K562 (cell line): ENCODE measurements at regions not wholly inside any gene's neighbourhood (a gene's known extent, or its start where the extent isn't known, plus 50 kb on each side); places are given as distances from the start of the nearest gene placed in this dataset.

ENCODE experiments used
- BCL6 ChIP-seq: fragments of 250-450 bp; sonication (Bioruptor Pico); IDR thresholded peaks from 2 replicates; pipeline ENCODE4 v1.4.0; 2020
- NCOR1 ChIP-seq: fragments of 450-650 bp; IDR thresholded peaks from 2 replicates; pipeline ENCODE4 v1.6.1; 2016; ENCODE audit warnings: mild to moderate bottlenecking, moderate library complexity
- POLR2A ChIP-seq: fragments of 450-650 bp; conservative IDR thresholded peaks from 2 replicates; pipeline ENCODE4 v1.6.1; 2016
- POLR3A ChIP-seq: IDR thresholded peaks from 2 replicates; pipeline ENCODE4 v1.6.1; 2011; ENCODE audit warnings: borderline replicate concordance, mild to moderate bottlenecking, moderate library complexity; ENCODE audit not compliant: insufficient read length, insufficient read depth; ENCODE audit errors: extremely low read depth
- TAF15 ChIP-seq: fragments of 200-400 bp; formaldehyde crosslinking; IDR thresholded peaks from 2 replicates; pipeline ENCODE4 v1.6.1; 2017; ENCODE audit warnings: mild to moderate bottlenecking, low read depth, low read length, moderate library complexity
- TBL1XR1 ChIP-seq, 2 experiments: IDR thresholded peaks; 2 replicates each; pipeline ENCODE4 v1.6.1; 2012; ENCODE audit warnings: improper control_type of control experiment in 2 of 2, low read length in 2 of 2, mild to moderate bottlenecking in 1 of 2
- WHSC1 ChIP-seq: IDR thresholded peaks from one replicate; pipeline ENCODE4 v1.6.1; 2012; ENCODE audit warnings: low read length, control low read depth, inconsistent platforms
- ZNF282 ChIP-seq: sonication (generic); formaldehyde crosslinking; IDR thresholded peaks from 2 replicates; pipeline ENCODE4 v1.8.1; 2023; ENCODE audit warnings: missing genetic modification reagents
- TF ChIP-seq, protein P1 (sequence below), 2 experiments: fragments of 450-650 bp; formaldehyde crosslinking in 1 of 2; IDR thresholded peaks; 2 replicates each; pipeline versions ENCODE4 v1.4.0 to v1.6.1; 2014 to 2020; ENCODE audit warnings: mild to moderate bottlenecking in 2 of 2, borderline replicate concordance in 1 of 2, low read depth in 1 of 2
- TF ChIP-seq, protein P2 (sequence below): fragments of 450-650 bp; IDR thresholded peaks from 2 replicates; pipeline ENCODE4 v1.6.1; 2016; ENCODE audit warnings: low read depth
- TF ChIP-seq, protein P3 (sequence below): fragments of 450-650 bp; IDR thresholded peaks from 2 replicates; pipeline ENCODE4 v1.6.1; 2016; ENCODE audit warnings: borderline replicate concordance

DNA sequence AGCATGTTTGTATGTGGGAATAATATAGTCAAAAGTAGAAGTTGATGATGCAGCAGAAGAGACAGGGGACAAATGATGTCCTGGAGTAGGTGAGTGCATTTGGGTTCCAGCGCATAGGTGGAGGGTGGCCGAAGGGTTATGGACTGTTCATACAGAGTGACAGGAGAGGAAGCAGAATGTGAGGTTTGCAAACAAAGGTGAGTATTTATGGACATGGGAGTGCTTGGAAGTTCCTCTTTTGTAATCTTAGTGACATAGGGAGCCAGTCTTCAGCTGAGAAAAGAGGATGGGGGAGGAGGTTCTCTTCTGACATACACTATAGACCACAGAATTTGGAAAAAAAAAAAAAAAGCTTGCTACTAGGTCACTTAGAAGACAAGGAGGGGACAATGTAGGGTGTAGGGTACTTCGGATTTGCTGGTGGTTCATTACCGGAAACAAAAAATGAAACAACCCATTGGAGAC lies 331.6 kb downstream of the DLEU7 start (continued):
- TF ChIP-seq, protein P1, sequence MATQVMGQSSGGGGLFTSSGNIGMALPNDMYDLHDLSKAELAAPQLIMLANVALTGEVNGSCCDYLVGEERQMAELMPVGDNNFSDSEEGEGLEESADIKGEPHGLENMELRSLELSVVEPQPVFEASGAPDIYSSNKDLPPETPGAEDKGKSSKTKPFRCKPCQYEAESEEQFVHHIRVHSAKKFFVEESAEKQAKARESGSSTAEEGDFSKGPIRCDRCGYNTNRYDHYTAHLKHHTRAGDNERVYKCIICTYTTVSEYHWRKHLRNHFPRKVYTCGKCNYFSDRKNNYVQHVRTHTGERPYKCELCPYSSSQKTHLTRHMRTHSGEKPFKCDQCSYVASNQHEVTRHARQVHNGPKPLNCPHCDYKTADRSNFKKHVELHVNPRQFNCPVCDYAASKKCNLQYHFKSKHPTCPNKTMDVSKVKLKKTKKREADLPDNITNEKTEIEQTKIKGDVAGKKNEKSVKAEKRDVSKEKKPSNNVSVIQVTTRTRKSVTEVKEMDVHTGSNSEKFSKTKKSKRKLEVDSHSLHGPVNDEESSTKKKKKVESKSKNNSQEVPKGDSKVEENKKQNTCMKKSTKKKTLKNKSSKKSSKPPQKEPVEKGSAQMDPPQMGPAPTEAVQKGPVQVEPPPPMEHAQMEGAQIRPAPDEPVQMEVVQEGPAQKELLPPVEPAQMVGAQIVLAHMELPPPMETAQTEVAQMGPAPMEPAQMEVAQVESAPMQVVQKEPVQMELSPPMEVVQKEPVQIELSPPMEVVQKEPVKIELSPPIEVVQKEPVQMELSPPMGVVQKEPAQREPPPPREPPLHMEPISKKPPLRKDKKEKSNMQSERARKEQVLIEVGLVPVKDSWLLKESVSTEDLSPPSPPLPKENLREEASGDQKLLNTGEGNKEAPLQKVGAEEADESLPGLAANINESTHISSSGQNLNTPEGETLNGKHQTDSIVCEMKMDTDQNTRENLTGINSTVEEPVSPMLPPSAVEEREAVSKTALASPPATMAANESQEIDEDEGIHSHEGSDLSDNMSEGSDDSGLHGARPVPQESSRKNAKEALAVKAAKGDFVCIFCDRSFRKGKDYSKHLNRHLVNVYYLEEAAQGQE (IDR thresholded peaks at IDR 0.05; ENCODE audit: borderline replicate concordance), result no peak
- TF ChIP-seq, protein P1 (CRISPR knock-in tag; IDR thresholded peaks at IDR 0.05; ENCODE audit: low read depth), result no peak
- TF ChIP-seq ZNF282 (no peak), POLR3A (no peak), BCL6 (CRISPR knock-in tag) (no peak), NCOR1 (no peak), POLR2A (no peak), TBL1XR1 (IDR thresholded peaks at IDR 0.05; ENCODE audit: low read length in 2 of 2) (no peak), TAF15 (no peak), WHSC1 (no peak)
- TF ChIP-seq, protein P2, sequence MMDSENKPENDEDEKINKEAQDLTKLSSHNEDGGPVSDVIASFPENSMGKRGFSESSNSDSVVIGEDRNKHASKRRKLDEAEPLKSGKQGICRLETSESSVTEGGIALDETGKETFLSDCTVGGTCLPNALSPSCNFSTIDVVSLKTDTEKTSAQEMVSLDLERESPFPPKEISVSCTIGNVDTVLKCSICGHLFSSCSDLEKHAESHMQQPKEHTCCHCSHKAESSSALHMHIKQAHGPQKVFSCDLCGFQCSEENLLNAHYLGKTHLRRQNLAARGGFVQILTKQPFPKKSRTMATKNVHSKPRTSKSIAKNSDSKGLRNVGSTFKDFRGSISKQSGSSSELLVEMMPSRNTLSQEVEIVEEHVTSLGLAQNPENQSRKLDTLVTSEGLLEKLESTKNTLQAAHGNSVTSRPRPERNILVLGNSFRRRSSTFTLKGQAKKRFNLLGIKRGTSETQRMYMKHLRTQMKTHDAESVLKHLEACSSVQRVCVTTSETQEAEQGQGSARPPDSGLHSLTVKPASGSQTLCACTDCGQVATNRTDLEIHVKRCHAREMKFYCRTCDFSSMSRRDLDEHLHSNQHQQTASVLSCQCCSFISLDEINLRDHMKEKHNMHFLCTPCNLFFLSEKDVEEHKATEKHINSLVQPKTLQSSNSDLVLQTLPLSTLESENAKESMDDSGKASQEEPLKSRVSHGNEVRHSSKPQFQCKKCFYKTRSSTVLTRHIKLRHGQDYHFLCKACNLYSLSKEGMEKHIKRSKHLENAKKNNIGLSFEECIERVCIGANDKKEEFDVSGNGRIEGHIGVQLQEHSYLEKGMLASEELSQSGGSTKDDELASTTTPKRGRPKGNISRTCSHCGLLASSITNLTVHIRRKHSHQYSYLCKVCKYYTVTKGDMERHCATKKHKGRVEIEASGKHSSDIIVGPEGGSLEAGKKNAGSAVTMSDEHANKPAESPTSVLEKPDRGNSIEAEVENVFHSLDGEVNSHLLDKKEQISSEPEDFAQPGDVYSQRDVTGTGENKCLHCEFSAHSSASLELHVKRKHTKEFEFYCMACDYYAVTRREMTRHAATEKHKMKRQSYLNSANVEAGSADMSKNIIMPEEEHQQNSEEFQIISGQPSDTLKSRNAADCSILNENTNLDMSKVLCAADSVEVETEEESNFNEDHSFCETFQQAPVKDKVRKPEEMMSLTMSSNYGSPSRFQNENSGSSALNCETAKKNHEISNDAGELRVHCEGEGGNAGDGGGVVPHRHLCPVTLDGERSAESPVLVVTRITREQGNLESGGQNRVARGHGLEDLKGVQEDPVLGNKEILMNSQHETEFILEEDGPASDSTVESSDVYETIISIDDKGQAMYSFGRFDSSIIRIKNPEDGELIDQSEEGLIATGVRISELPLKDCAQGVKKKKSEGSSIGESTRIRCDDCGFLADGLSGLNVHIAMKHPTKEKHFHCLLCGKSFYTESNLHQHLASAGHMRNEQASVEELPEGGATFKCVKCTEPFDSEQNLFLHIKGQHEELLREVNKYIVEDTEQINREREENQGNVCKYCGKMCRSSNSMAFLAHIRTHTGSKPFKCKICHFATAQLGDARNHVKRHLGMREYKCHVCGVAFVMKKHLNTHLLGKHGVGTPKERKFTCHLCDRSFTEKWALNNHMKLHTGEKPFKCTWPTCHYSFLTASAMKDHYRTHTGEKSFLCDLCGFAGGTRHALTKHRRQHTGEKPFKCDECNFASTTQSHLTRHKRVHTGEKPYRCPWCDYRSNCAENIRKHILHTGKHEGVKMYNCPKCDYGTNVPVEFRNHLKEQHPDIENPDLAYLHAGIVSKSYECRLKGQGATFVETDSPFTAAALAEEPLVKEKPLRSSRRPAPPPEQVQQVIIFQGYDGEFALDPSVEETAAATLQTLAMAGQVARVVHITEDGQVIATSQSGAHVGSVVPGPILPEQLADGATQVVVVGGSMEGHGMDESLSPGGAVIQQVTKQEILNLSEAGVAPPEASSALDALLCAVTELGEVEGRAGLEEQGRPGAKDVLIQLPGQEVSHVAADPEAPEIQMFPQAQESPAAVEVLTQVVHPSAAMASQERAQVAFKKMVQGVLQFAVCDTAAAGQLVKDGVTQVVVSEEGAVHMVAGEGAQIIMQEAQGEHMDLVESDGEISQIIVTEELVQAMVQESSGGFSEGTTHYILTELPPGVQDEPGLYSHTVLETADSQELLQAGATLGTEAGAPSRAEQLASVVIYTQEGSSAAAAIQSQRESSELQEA, result no peak
- TF ChIP-seq, protein P3, sequence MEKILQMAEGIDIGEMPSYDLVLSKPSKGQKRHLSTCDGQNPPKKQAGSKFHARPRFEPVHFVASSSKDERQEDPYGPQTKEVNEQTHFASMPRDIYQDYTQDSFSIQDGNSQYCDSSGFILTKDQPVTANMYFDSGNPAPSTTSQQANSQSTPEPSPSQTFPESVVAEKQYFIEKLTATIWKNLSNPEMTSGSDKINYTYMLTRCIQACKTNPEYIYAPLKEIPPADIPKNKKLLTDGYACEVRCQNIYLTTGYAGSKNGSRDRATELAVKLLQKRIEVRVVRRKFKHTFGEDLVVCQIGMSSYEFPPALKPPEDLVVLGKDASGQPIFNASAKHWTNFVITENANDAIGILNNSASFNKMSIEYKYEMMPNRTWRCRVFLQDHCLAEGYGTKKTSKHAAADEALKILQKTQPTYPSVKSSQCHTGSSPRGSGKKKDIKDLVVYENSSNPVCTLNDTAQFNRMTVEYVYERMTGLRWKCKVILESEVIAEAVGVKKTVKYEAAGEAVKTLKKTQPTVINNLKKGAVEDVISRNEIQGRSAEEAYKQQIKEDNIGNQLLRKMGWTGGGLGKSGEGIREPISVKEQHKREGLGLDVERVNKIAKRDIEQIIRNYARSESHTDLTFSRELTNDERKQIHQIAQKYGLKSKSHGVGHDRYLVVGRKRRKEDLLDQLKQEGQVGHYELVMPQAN, result no peak
